ENCODE measurements at regions not wholly inside any gene's neighbourhood (a gene's known extent, or its start where the extent isn't known, plus 50 kb on each side); places are given as distances from the start of the nearest gene placed in this dataset.

GRCh38 chr15:89399238-89400115 lies 64.9 kb upstream of the POLG start:
- DNase-seq = peak; percentile 34

DNA sequence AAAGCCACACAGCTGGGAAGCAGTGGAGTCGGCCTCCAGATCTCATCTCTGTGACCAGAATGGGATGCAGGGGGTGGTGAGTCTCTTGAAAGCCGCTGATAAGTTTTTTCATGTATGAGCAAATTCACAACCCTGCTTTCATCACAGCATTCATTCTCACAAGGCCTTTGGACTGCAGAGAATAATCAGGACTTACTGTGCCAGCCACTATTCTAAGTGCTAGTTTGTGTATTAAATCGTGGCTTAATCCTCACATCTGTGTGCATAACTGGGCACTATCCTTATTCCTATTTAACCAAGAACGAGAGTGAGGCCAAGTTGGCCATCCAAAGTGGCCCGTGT lies 64.2 kb upstream of the POLG start:
- no peak for DNase-seq

GRCh38 chr15:89397653-89398023 lies 63.0 kb upstream of the POLG start:
- no peak for DNase-seq

- no peak for DNase-seq
These were observed 62.4 kb upstream of the POLG start for GRCh38 chr15:89396723-89397652.

DNA sequence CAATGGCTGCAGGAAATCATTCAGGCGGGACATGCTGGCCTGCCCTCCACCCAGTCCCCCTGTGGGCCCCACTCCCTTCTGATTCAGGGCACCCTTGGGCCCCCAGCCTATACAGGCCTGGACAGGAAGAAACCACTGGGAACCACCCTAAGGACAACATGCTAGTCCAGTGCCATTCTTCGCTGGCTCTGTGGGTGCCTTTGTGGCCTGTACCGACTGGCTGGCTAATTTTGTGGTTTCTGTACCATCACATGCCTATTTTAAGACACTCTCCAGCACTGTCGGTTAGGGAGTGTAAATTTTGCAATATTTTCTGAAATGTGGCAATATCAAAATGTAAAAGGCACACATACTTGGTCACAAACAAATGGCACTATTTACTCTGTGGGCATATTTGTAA lies 61.4 kb upstream of the POLG start:
- no peak for DNase-seq

DNA sequence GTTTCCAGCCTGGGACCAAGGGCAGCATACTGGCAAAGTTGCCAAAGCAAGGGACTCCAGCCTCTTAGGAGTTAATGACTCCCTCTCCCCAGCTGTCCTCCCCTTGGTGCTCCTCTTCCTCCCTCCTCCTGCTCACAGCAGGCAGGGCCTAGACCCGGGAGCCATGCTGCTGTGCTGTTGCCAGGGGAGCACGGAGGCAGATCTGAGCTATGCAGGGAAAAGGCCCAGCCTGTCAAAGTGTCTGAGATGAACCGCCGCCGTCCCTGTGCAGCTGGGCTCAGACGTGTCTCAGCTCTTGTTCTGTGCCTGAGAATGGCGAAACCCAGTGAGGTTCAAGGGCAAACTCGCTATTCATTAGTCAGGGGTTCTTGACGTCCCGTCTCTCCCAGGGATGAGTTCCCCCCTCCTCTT lies 60.8 kb upstream of the POLG start:
- DNase-seq = no peak

- DNase-seq = no peak
These were observed 60.4 kb upstream of the POLG start for GRCh38 chr15:89395031-89395430.

GRCh38 chr15:89393056-89393455 lies 58.4 kb upstream of the POLG start:
- no peak for DNase-seq

DNA sequence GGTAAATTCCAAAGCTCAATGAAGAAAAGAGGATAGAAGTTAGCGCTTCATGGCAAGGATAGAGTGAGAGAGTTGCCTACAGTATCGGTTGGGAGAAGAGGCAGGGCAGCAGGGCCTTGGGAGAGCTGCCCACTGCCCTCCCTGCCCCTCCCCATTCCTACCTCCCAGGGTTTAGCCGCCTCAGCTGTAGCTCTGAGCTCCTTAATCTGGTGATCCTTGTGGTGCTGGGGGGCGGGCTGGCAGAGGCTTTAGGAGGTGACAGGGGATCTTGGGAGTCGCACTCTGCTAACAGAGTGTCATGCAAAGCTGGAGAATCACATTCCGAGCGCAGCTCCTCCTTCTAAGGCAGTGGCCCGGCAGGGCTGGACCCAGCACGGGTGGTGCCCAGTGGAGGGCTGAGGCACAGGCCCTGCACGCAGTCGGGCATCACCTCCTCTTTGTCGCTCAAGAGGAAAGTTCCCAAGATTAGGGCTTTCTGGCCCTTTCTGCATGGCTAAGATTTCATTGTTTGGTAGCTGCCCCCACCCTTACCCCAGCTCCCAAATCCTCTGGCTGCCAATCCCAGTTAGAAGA lies 57.1 kb upstream of the POLG start:
- no peak for DNase-seq

- DNase-seq = no peak
These were observed 55.4 kb upstream of the POLG start for GRCh38 chr15:89389841-89390603.

DNA sequence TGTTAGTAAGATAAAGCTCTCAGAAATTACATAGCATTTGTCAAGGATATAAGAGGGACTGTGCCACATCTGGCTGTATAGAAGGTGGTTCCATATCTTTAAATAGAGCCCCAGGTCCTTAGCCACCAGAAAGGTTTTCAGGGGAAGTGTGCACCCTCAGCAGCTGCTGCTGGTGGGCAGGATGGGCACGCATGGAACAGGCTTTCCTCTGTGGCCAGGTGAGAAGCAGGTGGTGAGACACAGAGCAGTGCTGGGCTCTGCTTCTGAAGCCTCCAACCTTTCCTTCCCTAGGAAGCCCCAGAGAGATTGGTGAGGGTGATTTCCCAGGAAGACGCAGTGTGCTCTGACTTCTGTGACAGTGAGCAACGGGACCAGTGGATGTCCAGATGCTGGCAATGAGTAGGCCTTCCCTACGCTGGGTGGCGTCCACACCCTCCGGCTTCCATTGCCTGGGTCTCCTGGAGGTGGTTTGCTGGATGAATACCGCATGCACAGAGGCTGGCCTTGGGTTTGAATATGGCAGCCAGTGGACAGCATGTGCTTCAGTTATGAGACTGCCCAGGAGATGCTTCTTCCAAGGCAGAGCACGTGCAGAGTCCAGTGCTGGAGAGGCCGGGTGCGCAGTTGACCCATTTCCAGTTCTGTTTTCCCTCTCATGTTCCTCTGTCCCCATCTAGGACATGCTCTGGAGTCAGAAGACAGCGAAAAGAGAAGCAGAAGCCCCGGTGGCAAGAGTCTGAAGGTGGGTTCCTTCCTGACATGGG lies 52.7 kb upstream of the POLG start:
- no peak for DNase-seq

GRCh38 chr15:89385596-89386331 lies 51.1 kb upstream of the POLG start:
- DNase-seq = no peak
